ENCODE measurements at regions not wholly inside any gene's neighbourhood (a gene's known extent, or its start where the extent isn't known, plus 50 kb on each side); places are given as distances from the start of the nearest gene placed in this dataset.

- ATAC-seq (no peak), DNase-seq (ENCODE audit: low read depth in 1 of 2, low spot score in 1 of 2) (no peak), FAIRE-seq (no peak)
- TF ChIP-seq CTCF (IDR thresholded peaks at IDR 0.05) (no peak), RCOR1 (IDR thresholded peaks at IDR 0.05; ENCODE audit: low read depth, low read length) (no peak), RARB (CRISPR knock-in tag; IDR thresholded peaks at IDR 0.05) (no peak), CEBPB (IDR thresholded peaks at IDR 0.05) (no peak), ZNF302 (CRISPR knock-in tag; IDR thresholded peaks at IDR 0.05) (no peak), MYC (IDR thresholded peaks at IDR 0.05; ENCODE audit: borderline replicate concordance, low read length) (no peak), HOXB5 (CRISPR knock-in tag; IDR thresholded peaks at IDR 0.05) (no peak), RNF2 (IDR thresholded peaks at IDR 0.05; ENCODE audit: borderline replicate concordance, low read depth) (no peak), NR3C1 (IDR thresholded peaks at IDR 0.05) (no peak)
- no peak overlapping the region for H3K4me3 ChIP-seq
- no peak overlapping the region for H3K4me2 ChIP-seq
- 7% methylated on average over 4 of the region's 4 CpGs for WGBS (ENCODE audit: missing lambda C conversion rate)
- ChIA-PET POLR2A (no interaction called here), CTCF (no interaction called here)
- H3K4me1 ChIP-seq = no peaks in the 10 kb centered on the region
- H3K9me3 ChIP-seq = no peaks in the 10 kb centered on the region
- H3K27ac ChIP-seq = no peak overlapping the region
Measured at GRCh38 chr10:10482613-10483012, 535.1 kb upstream of the CELF2 start.

- TF ChIP-seq TFCP2L1 (CRISPR knock-in tag; IDR thresholded peaks at IDR 0.05) (no peak), REST (IDR thresholded peaks at IDR 0.05) (no peak), MAZ (IDR thresholded peaks at IDR 0.05; ENCODE audit: borderline replicate concordance, low read depth, low read length) (no peak), EHMT2 (IDR thresholded peaks at IDR 0.05; ENCODE audit: low read depth) (no peak), HEYL (CRISPR knock-in tag; IDR thresholded peaks at IDR 0.05) (no peak), SREBF2 (IDR thresholded peaks at IDR 0.05) (no peak), BHLHE40 (IDR thresholded peaks at IDR 0.05; ENCODE audit: low read depth, low read length) (no peak), HDAC2 (IDR thresholded peaks at IDR 0.05) (no peak), MAX (IDR thresholded peaks at IDR 0.05) (no peak), JUNB (IDR thresholded peaks at IDR 0.05) (no peak), HOXB5 (CRISPR knock-in tag; IDR thresholded peaks at IDR 0.05) (no peak), NFE2L2 (conservative IDR thresholded peaks at IDR 0.05; ENCODE audit: low read length) (no peak), HOXA7 (CRISPR knock-in tag; IDR thresholded peaks at IDR 0.05) (no peak), HOXB13 (CRISPR knock-in tag; IDR thresholded peaks at IDR 0.05; ENCODE audit: low read depth) (no peak), CHD4 (IDR thresholded peaks at IDR 0.05; ENCODE audit: borderline replicate concordance) (no peak), FOXS1 (CRISPR knock-in tag; IDR thresholded peaks at IDR 0.05) (no peak), KDM1A (IDR thresholded peaks at IDR 0.05; ENCODE audit: low read depth) (no peak), CHD2 (IDR thresholded peaks at IDR 0.05; ENCODE audit: low read length, partially characterized antibody) (no peak), HMGXB4 (CRISPR knock-in tag; IDR thresholded peaks at IDR 0.05; ENCODE audit: borderline replicate concordance) (no peak)
- H3K27ac ChIP-seq = no peak overlapping the region
- no peak for DNase-seq (ENCODE audit: low read depth in 1 of 2, low spot score in 1 of 2)
- no peak overlapping the region for H3K4me2 ChIP-seq
- no peak for FAIRE-seq
- H3K9me3 ChIP-seq = no peaks in the 10 kb centered on the region
- ATAC-seq = no peak
- H3K4me1 ChIP-seq = no peaks in the 10 kb centered on the region
- no peak overlapping the region for H3K4me3 ChIP-seq
- CTCF ChIA-PET = no interaction called here
- WGBS (ENCODE audit: missing lambda C conversion rate) = 39% methylated on average over 3 of the region's 3 CpGs
- POLR2A ChIA-PET = no interaction called here
Measured at GRCh38 chr10:10489076-10489475, 528.6 kb upstream of the CELF2 start.
